ENCODE measurements at regions not wholly inside any gene's neighbourhood (a gene's known extent, or its start where the extent isn't known, plus 50 kb on each side); places are given as distances from the start of the nearest gene placed in this dataset.
A peak's percentile ranks its signal among the peaks of the same experiment; 100 is the strongest.

GRCh38 chr13:73793361-73793760 lies 340.8 kb downstream of the KLF12 start:
- intact Hi-C loops (cut with DNase I) = no loop called here
- DNase-seq (ENCODE audit: low spot score) = no peak

DNA sequence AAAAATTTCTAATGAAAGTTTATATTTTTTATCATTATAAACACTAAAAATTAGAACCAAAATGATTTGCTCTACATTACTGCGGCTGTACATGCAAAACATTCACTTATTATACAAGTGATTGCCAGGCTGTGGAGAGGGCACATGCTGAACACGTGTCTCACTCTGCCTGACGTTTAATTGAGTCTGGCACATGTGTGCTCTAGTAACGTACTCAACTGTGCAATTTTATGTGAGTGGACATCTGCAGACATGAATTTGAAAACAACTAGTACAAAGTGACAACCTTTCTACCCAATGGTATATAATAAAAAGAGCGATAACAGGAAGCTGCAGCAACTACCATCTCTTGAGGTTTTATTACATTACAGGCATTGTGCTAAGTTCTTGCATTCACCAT lies 341.4 kb downstream of the KLF12 start:
- no peak for DNase-seq (ENCODE audit: low spot score)
- intact Hi-C loops (cut with DNase I) = no loop called here

- no peak for DNase-seq (ENCODE audit: low spot score)
- intact Hi-C loops (cut with DNase I) = no loop called here
Measured at GRCh38 chr13:73782450-73783449, 351.5 kb downstream of the KLF12 start.

- intact Hi-C loops (cut with DNase I) = no loop called here
- DNase-seq (ENCODE audit: low spot score) = no peak
Measured at GRCh38 chr13:73781384-73781783, 352.8 kb downstream of the KLF12 start.

GRCh38 chr13:73779881-73780280 lies 354.3 kb downstream of the KLF12 start:
- DNase-seq (ENCODE audit: low spot score) = no peak
- intact Hi-C loops (cut with DNase I) = no loop called here

GRCh38 chr13:73778242-73778864 lies 355.9 kb downstream of the KLF12 start:
- DNase-seq (ENCODE audit: low spot score) = no peak
- intact Hi-C loops (cut with DNase I) = no loop called here

GRCh38 chr13:73777134-73777533 lies 357.1 kb downstream of the KLF12 start:
- DNase-seq (ENCODE audit: low spot score) = no peak
- intact Hi-C loops (cut with DNase I) = no loop called here

DNA sequence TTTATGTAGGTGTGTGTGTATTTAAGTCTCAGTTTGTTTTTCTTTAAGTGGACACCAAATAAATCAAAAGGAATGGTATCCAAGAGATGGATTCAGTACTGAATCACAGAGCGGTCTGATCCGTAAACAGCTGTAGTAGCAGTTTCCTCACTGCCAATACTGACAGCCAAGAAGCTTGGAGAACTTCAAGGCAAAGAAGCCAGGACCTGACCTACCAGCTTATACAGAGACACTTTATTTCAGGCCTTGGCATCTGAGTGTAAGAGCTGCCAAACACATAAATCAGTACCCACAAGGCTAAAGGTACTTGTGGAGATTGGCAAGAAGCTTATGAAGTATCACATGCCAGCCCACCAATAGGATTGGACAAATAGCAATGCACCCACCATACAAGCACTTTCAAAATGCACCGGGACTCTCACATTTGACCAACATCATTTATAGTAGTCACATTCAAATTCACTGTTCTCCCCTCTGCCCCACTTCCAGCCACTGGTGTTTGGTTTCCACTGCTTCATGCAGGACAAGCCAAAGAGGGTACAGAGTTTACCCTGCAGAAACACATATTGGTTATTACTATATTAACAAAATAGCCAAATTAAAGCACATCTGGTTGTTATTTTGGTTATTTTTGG lies 357.9 kb downstream of the KLF12 start:
- intact Hi-C loops (cut with DNase I) = no loop called here
- no peak for DNase-seq (ENCODE audit: low spot score)

DNA sequence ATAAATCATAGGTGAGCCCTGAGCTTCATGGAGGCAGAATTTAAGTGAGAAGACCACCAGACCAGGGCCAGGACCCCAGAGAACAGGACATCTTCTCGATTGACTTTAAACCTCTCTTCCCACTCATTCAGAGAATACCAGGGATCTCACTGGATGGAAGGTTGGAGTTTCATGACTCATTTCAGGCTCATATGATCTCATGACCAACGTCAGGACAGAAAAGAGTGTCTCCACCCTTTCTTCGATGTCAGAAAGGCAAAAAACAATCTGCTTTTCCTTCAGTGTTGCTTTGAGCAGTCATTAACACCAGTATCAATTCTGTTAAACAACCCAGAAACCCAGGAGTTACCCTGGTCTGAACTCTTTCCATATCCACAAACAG lies 361.0 kb downstream of the KLF12 start:
- intact Hi-C loops (cut with DNase I) = no loop called here
- no peak for DNase-seq (ENCODE audit: low spot score)

DNA sequence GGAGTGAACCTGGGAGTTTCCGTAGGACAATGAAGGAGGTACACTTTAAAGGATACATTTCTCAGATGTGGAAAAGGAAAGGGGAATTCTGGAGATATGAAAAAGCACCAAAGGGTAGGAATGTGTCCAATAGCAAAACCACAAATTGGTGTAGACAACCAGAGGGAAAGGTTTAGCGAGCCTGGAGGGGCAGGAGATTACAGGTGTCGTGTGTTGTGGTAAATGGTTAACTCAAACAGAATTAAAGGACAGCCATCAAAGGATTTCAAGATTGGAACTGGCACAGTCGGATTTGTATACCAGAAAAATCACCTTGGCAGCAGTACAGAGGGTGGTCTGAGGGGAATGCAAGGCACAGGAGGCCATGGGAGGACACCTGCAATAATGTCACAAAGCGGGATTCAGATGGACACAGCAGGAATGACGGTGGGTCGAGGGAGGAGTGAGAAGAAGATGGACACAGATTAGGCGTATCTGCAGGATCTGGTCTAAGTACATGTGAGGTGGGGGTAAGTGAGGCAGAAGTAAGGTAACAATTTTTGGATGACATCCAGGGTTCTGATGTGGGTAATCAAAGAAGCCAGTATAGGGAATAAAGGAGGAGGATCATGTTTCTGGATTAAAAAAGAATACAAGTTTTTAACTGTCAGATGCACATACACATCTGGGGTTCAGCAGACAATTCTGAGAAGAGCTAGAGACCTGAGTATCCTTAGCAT lies 361.6 kb downstream of the KLF12 start:
- intact Hi-C loops (cut with DNase I) = no loop called here
- DNase-seq (ENCODE audit: low spot score) = no peak

- DNase-seq (ENCODE audit: low spot score) = no peak
- intact Hi-C loops (cut with DNase I) = no loop called here
Measured at GRCh38 chr13:73767747-73768315, 366.4 kb downstream of the KLF12 start.

DNA sequence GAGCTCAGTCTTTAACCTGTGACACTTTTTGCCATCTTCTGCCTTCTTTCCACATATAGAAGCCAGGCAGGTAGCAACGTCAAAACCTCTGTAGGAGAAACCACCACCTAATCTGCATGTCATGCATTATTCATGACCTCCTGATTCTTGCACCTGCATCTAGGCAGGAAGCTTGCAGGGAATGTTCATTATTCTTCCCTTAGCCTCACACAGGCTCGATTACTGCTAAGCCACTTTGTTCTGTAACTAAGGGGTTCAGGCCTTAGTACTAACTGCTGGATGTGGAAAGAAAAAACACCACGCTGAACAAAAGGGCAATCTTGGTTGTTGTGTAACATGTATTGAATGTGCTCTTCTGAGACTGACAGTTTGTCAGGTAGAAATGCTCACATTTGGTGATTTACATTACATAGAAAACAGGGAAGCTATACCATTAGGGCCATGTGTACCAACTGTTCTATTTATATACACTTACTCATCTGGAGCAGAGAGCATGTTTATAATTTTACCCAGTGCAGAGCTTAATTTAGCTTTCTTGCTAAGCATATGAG lies 366.9 kb downstream of the KLF12 start:
- no peak for DNase-seq (ENCODE audit: low spot score)
- intact Hi-C loops (cut with DNase I) = no loop called here

DNA sequence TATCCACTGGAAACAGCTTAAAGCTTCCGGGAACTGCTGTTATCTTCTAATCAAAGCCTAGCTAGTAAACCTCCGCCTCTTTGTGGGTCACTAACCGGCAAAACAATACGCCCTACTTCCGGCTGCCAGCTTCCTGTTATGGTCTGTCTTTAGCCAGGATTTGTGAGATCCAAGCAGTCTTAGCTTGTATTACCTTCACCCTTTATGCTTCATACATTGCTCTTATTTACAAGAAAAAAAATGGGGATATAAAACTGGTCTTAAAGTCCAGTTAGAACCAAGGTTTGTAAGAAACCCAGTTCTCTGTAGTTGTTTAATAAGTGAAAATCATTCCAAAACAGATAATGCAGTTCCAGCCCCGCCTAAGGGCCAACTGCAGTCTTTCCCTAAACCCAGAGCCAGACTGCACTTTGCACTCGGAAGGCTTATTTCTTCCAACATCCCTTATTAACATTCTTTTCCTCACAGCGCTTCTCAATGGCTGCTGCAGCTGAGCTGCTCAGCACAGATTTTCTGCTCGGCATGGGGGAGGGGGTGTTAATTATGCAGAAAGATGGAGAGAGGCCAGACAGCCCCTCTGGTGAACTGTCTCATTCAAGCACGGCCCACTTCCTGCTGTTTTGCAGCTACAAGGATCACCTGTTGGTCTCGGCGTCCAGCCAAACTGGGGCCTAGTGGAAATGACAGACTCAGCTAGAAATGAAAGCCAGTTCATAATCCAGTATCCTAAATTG lies 368.4 kb downstream of the KLF12 start:
- peak; percentile 85 for DNase-seq (ENCODE audit: low spot score)
- intact Hi-C loops (cut with DNase I) = no loop called here

- intact Hi-C loops (cut with DNase I) = no loop called here
- DNase-seq (ENCODE audit: low spot score) = no peak
Measured at GRCh38 chr13:73759434-73759833, 374.8 kb downstream of the KLF12 start.

DNA sequence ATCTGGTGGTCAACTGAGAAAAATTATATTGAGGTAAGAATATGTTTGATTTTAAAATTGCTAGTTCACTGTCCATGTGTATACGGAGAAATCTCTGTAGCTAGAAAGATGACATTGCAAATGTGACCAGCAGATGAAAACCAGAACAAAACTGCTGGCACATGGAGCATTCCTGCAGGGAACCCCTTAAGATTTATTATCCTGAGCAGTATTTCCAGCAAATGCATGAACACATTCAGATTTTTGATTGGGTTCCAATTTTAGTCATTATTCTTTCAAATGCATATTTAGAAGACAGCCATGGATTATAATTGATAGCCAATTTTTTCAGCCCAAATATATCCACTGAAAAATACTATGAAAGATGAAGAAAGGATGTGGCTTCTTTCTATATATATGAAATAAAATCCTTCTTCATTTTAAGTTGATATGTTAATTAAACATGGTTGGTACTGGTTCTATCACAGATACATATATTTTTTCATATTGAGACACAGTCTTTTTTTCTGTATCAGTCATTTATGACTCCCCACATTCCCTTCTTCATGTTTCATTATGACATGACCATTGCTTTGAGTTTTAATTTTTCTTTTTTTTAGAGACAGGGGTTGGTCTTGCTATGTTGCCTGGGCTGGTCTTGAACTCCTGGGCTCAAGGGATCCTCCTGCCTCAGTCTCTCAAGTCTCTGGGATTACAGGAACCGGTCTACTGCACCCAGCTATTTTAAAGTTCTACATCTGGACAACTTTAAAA lies 376.5 kb downstream of the KLF12 start:
- no peak for DNase-seq (ENCODE audit: low spot score)
- intact Hi-C loops (cut with DNase I) = no loop called here

GRCh38 chr13:73754727-73755292 lies 379.4 kb downstream of the KLF12 start:
- DNase-seq (ENCODE audit: low spot score) = no peak
- intact Hi-C loops (cut with DNase I) = no loop called here

DNA sequence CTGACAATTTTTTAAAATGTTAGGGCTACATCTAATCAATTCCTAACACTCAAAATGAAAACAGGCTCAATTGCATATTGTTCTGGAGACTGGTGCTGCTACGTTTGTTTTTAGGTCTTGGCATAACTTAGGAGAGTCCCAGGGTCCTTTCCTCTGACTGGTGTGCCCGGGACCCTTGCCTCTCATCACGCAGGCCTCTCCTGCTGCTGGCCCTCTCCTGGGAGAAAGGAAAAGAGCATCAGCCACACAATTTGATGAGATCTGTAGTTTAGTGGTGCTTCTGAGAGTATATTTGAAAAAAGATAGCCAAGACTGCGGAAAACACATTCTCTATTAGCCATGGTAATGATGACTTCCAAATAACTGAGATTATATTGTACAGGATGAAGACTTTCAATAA lies 380.0 kb downstream of the KLF12 start:
- intact Hi-C loops (cut with DNase I) = no loop called here
- no peak for DNase-seq (ENCODE audit: low spot score)

Data from posterior vena cava (tissue), 2 donors.